A549 (cell line): ENCODE measurements at regions not wholly inside any gene's neighbourhood (a gene's known extent, or its start where the extent isn't known, plus 50 kb on each side); places are given as distances from the start of the nearest gene placed in this dataset.

ENCODE experiments used
- ATAC-seq, 2 experiments: fragments of 200-7000 bp in 1 of 2; fragments of >200 bp in 1 of 2; cut with Nextera tagmentation in 1 of 2; cut with Tn5 transposase in 1 of 2; 3 replicates each; pipeline versions ENCODE4 v1.8.0 to v1.9.1; 2018 to 2020; ENCODE audit warnings: mild to moderate bottlenecking in 1 of 2, moderate library complexity in 1 of 2
- CTCF ChIA-PET: fragments of 300-600 bp; sonication (Branson Sonifier 250); formaldehyde crosslinking; extraction: SDS; loops from one replicate; lab custom pipeline; 2021; ENCODE audit warnings: antibody characterized with exemption, inconsistent platforms; lab: Yijun Ruan, JAX
- POLR2A ChIA-PET: fragments of 350-600 bp; formaldehyde crosslinking; extraction: SDS; loops from one replicate; lab custom pipeline; 2021; ENCODE audit warnings: antibody characterized with exemption, inconsistent platforms; lab: Yijun Ruan, JAX
- DNase-seq, 2 experiments: peaks; one replicate each; pipeline versions ENCODE4 v3.0.0 to v3.0.0-alpha.2; 2011 to 2016; ENCODE audit warnings: low read depth in 1 of 2, low spot score in 1 of 2
- FAIRE-seq: peaks from 2 replicates; lab custom pipeline; 2011; peaks lifted over from hg19 to GRCh38; lab: Jason Lieb, UNC
- H3K27ac ChIP-seq, 2 experiments: fragments of >200 bp; sonication (Bioruptor Twin); formaldehyde crosslinking; 3 replicates each; pipeline ENCODE4 v1.5.1; 2016 to 2017
- H3K4me1 ChIP-seq: fragments of >200 bp; sonication (Bioruptor Twin); formaldehyde crosslinking; 3 replicates; pipeline ENCODE4 v1.6.1; 2016
- H3K4me2 ChIP-seq: fragments of >200 bp; sonication (Bioruptor Twin); formaldehyde crosslinking; 3 replicates; pipeline ENCODE4 v1.6.1; 2016
- H3K4me3 ChIP-seq: fragments of >200 bp; sonication (Bioruptor Twin); formaldehyde crosslinking; 3 replicates; pipeline ENCODE4 v1.5.1; 2016
- H3K9me3 ChIP-seq: fragments of >200 bp; sonication (Bioruptor Twin); formaldehyde crosslinking; 3 replicates; pipeline ENCODE4 v1.6.1; 2016
- CBX2 ChIP-seq: fragments of 200-600 bp; sonication (generic); IDR thresholded peaks from 2 replicates; pipeline ENCODE4 v1.6.1; 2016; ENCODE audit warnings: low read depth, mild to moderate bottlenecking, borderline replicate concordance
- CBX8 ChIP-seq: fragments of 200-600 bp; sonication (generic); IDR thresholded peaks from 2 replicates; pipeline ENCODE4 v1.6.1; 2016
- CHD4 ChIP-seq: fragments of 200-600 bp; sonication (generic); IDR thresholded peaks from 2 replicates; pipeline ENCODE4 v1.6.1; 2016; ENCODE audit warnings: antibody characterized with exemption, mild to moderate bottlenecking, borderline replicate concordance
- EHMT2 ChIP-seq: fragments of 200-600 bp; sonication (generic); IDR thresholded peaks from 2 replicates; pipeline ENCODE4 v1.6.1; 2016; ENCODE audit warnings: antibody characterized with exemption, low read depth, mild to moderate bottlenecking, moderate library complexity
- FOSB ChIP-seq: fragments of 250-450 bp; sonication (Bioruptor Pico); IDR thresholded peaks from 2 replicates; pipeline ENCODE4 v1.5.0; 2020; ENCODE audit warnings: mild to moderate bottlenecking, moderate library complexity
- FOXS1 ChIP-seq: fragments of 250-450 bp; sonication (Bioruptor Pico); IDR thresholded peaks from 2 replicates; pipeline ENCODE4 v1.5.0; 2020; ENCODE audit warnings: mild to moderate bottlenecking, moderate library complexity
- HOXA7 ChIP-seq: fragments of 250-450 bp; sonication (Bioruptor Pico); IDR thresholded peaks from 2 replicates; pipeline ENCODE4 v1.5.0; 2020; ENCODE audit warnings: mild to moderate bottlenecking, moderate library complexity
- JUN ChIP-seq, 2 experiments: fragments of >200 bp; sonication (Bioruptor Twin); formaldehyde crosslinking; IDR thresholded peaks; 2 replicates in 1 of 2; 3 replicates in 1 of 2; pipeline ENCODE4 v1.6.1; 2016 to 2017
- KDM5A ChIP-seq: fragments of 200-600 bp; sonication (generic); IDR thresholded peaks from 2 replicates; pipeline ENCODE4 v1.6.1; 2016; ENCODE audit warnings: antibody characterized with exemption, mild to moderate bottlenecking
- NR3C1 ChIP-seq: fragments of >200 bp; sonication (Bioruptor Twin); formaldehyde crosslinking; IDR thresholded peaks from 3 replicates; pipeline ENCODE4 v1.6.1; 2017
- POLR2AphosphoS2 ChIP-seq: conservative IDR thresholded peaks from 2 replicates; pipeline ENCODE4 v1.6.1; 2012; ENCODE audit warnings: low read length, improper control_type of control experiment, inconsistent platforms
- RARB ChIP-seq: fragments of 250-450 bp; sonication (Bioruptor Pico); IDR thresholded peaks from 2 replicates; pipeline ENCODE4 v1.8.0; 2021; ENCODE audit warnings: mild to moderate bottlenecking, moderate library complexity
- RCOR1 ChIP-seq: fragments of 150-350 bp; IDR thresholded peaks from 2 replicates; pipeline ENCODE4 v1.6.1; 2014; ENCODE audit warnings: antibody characterized with exemption, low read length, low read depth
- SREBF2 ChIP-seq: fragments of 450-650 bp; IDR thresholded peaks from 2 replicates; pipeline ENCODE4 v1.6.1; 2014; ENCODE audit warnings: mild to moderate bottlenecking, moderate library complexity
- TP53 ChIP-seq: fragments of 250-450 bp; sonication (Bioruptor Pico); IDR thresholded peaks from 2 replicates; pipeline ENCODE4 v1.5.0; 2021; ENCODE audit warnings: mild to moderate bottlenecking, moderate library complexity
- ZNF302 ChIP-seq: fragments of 250-450 bp; sonication (Bioruptor Pico); IDR thresholded peaks from 2 replicates; pipeline ENCODE4 v1.9.0; 2021; ENCODE audit warnings: inconsistent platforms, mild to moderate bottlenecking, moderate library complexity
- ZSCAN20 ChIP-seq: fragments of 250-450 bp; sonication (Bioruptor Pico); IDR thresholded peaks from 2 replicates; pipeline ENCODE4 v1.8.0; 2022; ENCODE audit warnings: mild to moderate bottlenecking, moderate library complexity
- WGBS: methylation state at CpG from one replicate; pipeline ENCODE4 v1.1.6; 2017; ENCODE audit errors: missing lambda C conversion rate; 5-methylcytosine and 5-hydroxymethylcytosine counted together
- TF ChIP-seq, protein P1 (sequence below): fragments of 250-450 bp; sonication (Bioruptor Pico); IDR thresholded peaks from 2 replicates; pipeline ENCODE4 v1.5.0; 2021; ENCODE audit warnings: mild to moderate bottlenecking, moderate library complexity, borderline replicate concordance
- TF ChIP-seq, protein P2 (sequence below): fragments of 150-350 bp; IDR thresholded peaks from 2 replicates; pipeline ENCODE4 v1.6.1; 2014; ENCODE audit warnings: low read depth, mild to moderate bottlenecking, low read length
- TF ChIP-seq, protein P3 (sequence below): fragments of 450-650 bp; IDR thresholded peaks from 2 replicates; pipeline ENCODE4 v1.6.1; 2014; ENCODE audit warnings: antibody characterized with exemption

DNA sequence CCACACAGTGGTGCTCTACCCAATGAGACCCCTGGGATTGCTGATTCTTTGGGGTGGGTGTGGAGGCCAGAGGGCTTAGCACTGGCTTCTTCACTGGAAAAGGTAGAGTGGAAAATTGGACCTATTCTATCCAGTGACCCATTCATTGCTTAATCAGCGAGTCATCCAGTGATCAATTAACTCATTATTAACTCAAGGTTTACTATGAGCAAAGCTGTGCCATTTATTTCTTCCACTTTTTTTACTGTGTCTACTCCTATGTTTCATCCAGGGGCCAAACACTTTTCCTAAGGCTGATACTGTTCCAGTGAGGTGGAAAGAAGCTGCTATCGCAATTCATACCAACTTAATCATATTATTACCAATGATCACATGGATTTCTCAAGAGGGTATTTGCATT, 363.9 kb downstream of the RPS6KC1 start:
- no peaks in the 10 kb centered on the region for H3K4me1 ChIP-seq
- no peak for ATAC-seq
- WGBS, result 15% methylated on average over 2 of the region's 2 CpGs
- no peak overlapping the region for H3K27ac ChIP-seq
- ChIA-PET POLR2A (no interaction called here), CTCF (no interaction called here)
- DNase-seq, result no peak
- FAIRE-seq, result no peak
- no peaks in the 10 kb centered on the region for H3K9me3 ChIP-seq
- no peak overlapping the region for H3K4me2 ChIP-seq
- TF ChIP-seq CBX8, result no peak
- TF ChIP-seq, protein P1, sequence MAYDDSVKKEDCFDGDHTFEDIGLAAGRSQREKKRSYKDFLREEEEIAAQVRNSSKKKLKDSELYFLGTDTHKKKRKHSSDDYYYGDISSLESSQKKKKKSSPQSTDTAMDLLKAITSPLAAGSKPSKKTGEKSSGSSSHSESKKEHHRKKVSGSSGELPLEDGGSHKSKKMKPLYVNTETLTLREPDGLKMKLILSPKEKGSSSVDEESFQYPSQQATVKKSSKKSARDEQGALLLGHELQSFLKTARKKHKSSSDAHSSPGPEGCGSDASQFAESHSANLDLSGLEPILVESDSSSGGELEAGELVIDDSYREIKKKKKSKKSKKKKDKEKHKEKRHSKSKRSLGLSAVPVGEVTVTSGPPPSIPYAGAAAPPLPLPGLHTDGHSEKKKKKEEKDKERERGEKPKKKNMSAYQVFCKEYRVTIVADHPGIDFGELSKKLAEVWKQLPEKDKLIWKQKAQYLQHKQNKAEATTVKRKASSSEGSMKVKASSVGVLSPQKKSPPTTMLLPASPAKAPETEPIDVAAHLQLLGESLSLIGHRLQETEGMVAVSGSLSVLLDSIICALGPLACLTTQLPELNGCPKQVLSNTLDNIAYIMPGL (CRISPR knock-in tag), result no peak
- TF ChIP-seq NR3C1, result no peak
- TF ChIP-seq, all 56 proteins: peak for 0
- no peak overlapping the region for H3K4me3 ChIP-seq

DNA sequence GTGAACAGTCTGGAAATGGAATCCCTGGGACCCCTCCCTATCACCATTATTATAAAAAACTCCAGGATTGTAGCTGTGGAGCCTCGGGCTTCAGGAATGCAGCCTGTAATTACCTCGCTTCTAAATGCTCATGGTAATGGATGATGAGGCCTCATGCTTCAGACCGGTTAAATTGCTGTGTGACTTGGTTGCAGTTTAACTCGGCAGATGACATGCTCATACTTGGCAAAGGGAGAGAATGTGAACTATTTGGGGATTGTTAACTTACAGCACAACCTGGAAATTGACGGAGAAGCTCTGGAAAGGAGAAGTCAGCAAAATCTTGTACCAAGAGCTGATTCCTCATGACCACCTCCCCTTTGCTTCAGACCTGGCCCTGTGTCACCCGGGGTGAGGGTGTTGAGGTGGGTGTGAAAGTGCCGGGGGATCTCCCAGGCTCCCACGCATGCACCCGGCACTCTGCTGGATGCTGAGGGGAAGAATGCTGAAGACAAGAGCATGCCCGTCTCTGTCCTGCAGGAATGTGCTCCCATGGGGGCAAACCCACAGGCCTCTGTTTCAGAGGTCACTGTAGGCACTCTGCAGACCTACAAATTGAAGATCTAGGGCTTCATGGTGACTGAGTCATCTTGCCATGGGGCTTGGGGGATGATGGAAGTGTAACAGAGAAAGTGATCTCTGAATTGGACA, 364.8 kb downstream of the RPS6KC1 start:
- CTCF ChIA-PET, result no interaction called here

DNA sequence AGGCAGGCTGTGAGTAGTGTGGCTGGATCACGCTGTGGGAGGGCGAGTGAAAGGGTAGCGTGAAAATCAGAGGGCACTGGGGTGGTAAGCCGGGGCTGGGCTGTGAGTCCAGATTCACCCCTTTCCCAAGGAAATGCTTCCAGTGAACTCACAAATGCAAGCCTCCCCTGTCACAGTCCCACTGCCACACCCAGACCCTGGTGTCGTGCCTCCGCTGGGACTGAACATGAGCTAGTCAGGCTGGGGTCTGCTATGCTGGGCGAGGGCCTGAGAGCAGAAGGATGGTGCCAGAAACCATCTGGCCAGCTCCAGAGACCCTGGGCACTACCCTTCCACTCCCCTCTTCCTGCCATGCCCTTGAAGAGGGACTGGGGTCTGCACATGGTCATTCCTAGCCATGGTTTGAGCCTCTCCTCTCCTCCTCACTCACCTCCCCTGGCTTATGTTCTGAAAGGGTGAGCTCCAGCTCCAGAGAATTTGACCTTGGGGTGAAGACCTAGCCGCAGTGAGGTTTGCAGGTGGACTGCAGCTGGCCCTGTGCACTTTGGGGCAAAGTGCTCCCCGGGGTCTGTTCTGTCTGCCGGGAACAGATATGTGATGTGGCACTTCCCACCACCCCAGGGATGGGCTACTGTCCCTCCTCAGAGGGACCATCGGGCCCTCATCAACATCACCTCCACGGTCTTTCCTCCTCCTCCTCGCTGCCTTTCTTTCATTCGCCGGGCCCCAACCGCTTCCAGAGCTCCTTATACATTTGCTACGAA, 365.6 kb downstream of the RPS6KC1 start:
- H3K9me3 ChIP-seq, result no peaks in the 10 kb centered on the region
- no peak overlapping the region for H3K4me2 ChIP-seq
- no peaks in the 10 kb centered on the region for H3K4me1 ChIP-seq
- no peak for ATAC-seq
- no peak for FAIRE-seq
- 37% methylated on average over 17 of the region's 17 CpGs for WGBS
- ChIA-PET POLR2A (no interaction called here), CTCF (no interaction called here)
- no peak for DNase-seq
- no peak overlapping the region for H3K4me3 ChIP-seq
- H3K27ac ChIP-seq, result no peak overlapping the region
- TF ChIP-seq KDM5A, result no peak
- TF ChIP-seq EHMT2, result no peak
- TF ChIP-seq TP53 (CRISPR knock-in tag), result no peak
- no peak for TF ChIP-seq POLR2AphosphoS2
- TF ChIP-seq, all 56 proteins: peak for 0

More for the DNA sequence above, 364.8 kb downstream of the RPS6KC1 start:
- Histone ChIP-seq H3K9me3 (no peaks in the 10 kb centered on the region), H3K4me3 (no peak overlapping the region)
- 36% methylated on average over 10 of the region's 10 CpGs for WGBS
- FAIRE-seq, result no peak
- no peak for TF ChIP-seq HOXA7 (CRISPR knock-in tag)
- no peak for TF ChIP-seq SREBF2
- TF ChIP-seq, protein P2, sequence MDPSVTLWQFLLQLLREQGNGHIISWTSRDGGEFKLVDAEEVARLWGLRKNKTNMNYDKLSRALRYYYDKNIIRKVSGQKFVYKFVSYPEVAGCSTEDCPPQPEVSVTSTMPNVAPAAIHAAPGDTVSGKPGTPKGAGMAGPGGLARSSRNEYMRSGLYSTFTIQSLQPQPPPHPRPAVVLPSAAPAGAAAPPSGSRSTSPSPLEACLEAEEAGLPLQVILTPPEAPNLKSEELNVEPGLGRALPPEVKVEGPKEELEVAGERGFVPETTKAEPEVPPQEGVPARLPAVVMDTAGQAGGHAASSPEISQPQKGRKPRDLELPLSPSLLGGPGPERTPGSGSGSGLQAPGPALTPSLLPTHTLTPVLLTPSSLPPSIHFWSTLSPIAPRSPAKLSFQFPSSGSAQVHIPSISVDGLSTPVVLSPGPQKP, result no peak
- TF ChIP-seq, all 56 proteins: peak for 0
- H3K27ac ChIP-seq, result no peak overlapping the region
- POLR2A ChIA-PET, result no interaction called here
- no peaks in the 10 kb centered on the region for H3K4me1 ChIP-seq
- no peak overlapping the region for H3K4me2 ChIP-seq
- no peak for ATAC-seq
- no peak for DNase-seq

DNA sequence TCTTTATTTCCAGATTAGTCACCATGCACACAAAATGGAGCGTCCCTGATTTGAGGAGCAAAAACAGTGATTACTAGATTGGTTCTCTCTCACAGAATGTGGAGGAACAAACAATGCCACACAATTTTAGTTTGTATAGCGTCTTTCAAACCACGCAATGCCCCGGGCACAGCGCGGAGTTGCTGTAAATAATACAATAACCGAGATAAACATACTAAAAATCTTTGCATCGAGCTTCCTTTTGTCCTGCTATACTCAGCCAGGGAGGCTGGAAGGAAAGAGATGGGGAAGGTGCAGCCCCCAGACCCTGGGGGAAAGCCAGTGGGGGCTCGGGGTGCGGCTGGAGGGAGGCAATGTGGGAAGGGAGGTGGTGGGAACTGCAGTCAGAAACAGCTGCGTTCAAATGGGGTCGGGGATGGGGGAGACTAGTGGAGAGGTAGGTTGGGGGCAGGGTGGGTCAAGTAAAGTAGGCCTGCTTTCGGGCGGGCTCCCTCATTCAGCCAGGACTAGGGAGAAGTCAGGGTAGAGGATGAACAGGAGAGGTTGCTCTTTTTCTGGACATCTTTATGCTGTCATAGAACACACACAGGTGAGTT, 366.3 kb downstream of the RPS6KC1 start:
- ATAC-seq (no peak), DNase-seq (no peak), FAIRE-seq (no peak)
- POLR2A ChIA-PET, result no interaction called here
- H3K4me1 ChIP-seq, result no peaks in the 10 kb centered on the region
- WGBS, result 51% methylated on average over 14 of the region's 14 CpGs
- no peaks in the 10 kb centered on the region for H3K9me3 ChIP-seq
- no peak overlapping the region for H3K27ac ChIP-seq
- TF ChIP-seq, protein P2, result no peak
- TF ChIP-seq, protein P3, sequence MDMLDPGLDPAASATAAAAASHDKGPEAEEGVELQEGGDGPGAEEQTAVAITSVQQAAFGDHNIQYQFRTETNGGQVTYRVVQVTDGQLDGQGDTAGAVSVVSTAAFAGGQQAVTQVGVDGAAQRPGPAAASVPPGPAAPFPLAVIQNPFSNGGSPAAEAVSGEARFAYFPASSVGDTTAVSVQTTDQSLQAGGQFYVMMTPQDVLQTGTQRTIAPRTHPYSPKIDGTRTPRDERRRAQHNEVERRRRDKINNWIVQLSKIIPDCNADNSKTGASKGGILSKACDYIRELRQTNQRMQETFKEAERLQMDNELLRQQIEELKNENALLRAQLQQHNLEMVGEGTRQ, result no peak
- TF ChIP-seq JUN (IDR thresholded peaks at IDR 0.05), result no peak
- no peak for TF ChIP-seq TP53 (CRISPR knock-in tag)
- no peak for TF ChIP-seq ZNF302 (CRISPR knock-in tag)
- no peak for TF ChIP-seq ZSCAN20 (CRISPR knock-in tag)
- TF ChIP-seq CBX2, result no peak
- no peak for TF ChIP-seq RARB (CRISPR knock-in tag)
- no peak for TF ChIP-seq RCOR1
- TF ChIP-seq FOXS1, result no peak
- TF ChIP-seq CHD4, result no peak
- no peak for TF ChIP-seq FOSB (CRISPR knock-in tag)
- no peak overlapping the region for H3K4me2 ChIP-seq
- H3K4me3 ChIP-seq, result no peak overlapping the region
- CTCF ChIA-PET, result no interaction called here
